GM18867 (cell line): ENCODE measurements at regions not wholly inside any gene's neighbourhood (a gene's known extent, or its start where the extent isn't known, plus 50 kb on each side); places are given as distances from the start of the nearest gene placed in this dataset.
A peak's percentile ranks its signal among the peaks of the same experiment; 100 is the strongest.

ENCODE experiments used
- ATAC-seq: cut with Tn5 transposase; IDR thresholded peaks from one replicate; pipeline ENCODE4 v1.9.1; 2021; ENCODE audit warnings: mild to moderate bottlenecking, moderate library complexity; ENCODE audit not compliant: unreplicated experiment

GRCh38 chr2:62370321-62371250 is 135.4 kb downstream of the TMEM17 start:
- no peak for ATAC-seq

GRCh38 chr2:62369541-62370202 is 136.3 kb downstream of the TMEM17 start:
- ATAC-seq, result no peak

- ATAC-seq, result no peak
Observed at GRCh38 chr2:62364791-62365528, 141.0 kb downstream of the TMEM17 start.

- ATAC-seq, result peak; percentile 77
Observed at GRCh38 chr2:62363166-62363565, 142.8 kb downstream of the TMEM17 start.

- peak; percentile 39 for ATAC-seq
Observed at GRCh38 chr2:62362561-62362960, 143.4 kb downstream of the TMEM17 start.

- no peak for ATAC-seq
Observed at GRCh38 chr2:62361964-62362363, 144.0 kb downstream of the TMEM17 start.

GRCh38 chr2:62354771-62355561 is 151.0 kb downstream of the TMEM17 start:
- ATAC-seq, result no peak

GRCh38 chr2:62352031-62352430 is 154.0 kb downstream of the TMEM17 start:
- ATAC-seq, result no peak

GRCh38 chr2:62349788-62350187 is 153.9 kb downstream of the B3GNT2 start:
- ATAC-seq, result no peak

GRCh38 chr2:62348700-62349099 is 152.8 kb downstream of the B3GNT2 start:
- no peak for ATAC-seq

- ATAC-seq, result no peak
Observed at GRCh38 chr2:62347563-62348270, 151.8 kb downstream of the B3GNT2 start.

GRCh38 chr2:62344472-62344871 is 148.6 kb downstream of the B3GNT2 start:
- ATAC-seq, result peak; percentile 86

GRCh38 chr2:62343636-62344337 is 147.9 kb downstream of the B3GNT2 start:
- no peak for ATAC-seq

- no peak for ATAC-seq
Observed at GRCh38 chr2:62343206-62343605, 147.3 kb downstream of the B3GNT2 start.

GRCh38 chr2:62340994-62341484 is 145.1 kb downstream of the B3GNT2 start:
- peak; percentile 52 for ATAC-seq

- no peak for ATAC-seq
Observed at GRCh38 chr2:62339837-62340236, 143.9 kb downstream of the B3GNT2 start.

- no peak for ATAC-seq
Observed at GRCh38 chr2:62339413-62339812, 143.5 kb downstream of the B3GNT2 start.

- ATAC-seq, result no peak
Observed at GRCh38 chr2:62338111-62338510, 142.2 kb downstream of the B3GNT2 start.

- no peak for ATAC-seq
Observed at GRCh38 chr2:62337403-62337802, 141.5 kb downstream of the B3GNT2 start.
